ENCODE measurements at regions not wholly inside any gene's neighbourhood (a gene's known extent, or its start where the extent isn't known, plus 50 kb on each side); places are given as distances from the start of the nearest gene placed in this dataset.

GRCh38 chr1:243943671-243944428 lies 93.8 kb upstream of the AKT3 start:
- DNase-seq, result no peak

DNA sequence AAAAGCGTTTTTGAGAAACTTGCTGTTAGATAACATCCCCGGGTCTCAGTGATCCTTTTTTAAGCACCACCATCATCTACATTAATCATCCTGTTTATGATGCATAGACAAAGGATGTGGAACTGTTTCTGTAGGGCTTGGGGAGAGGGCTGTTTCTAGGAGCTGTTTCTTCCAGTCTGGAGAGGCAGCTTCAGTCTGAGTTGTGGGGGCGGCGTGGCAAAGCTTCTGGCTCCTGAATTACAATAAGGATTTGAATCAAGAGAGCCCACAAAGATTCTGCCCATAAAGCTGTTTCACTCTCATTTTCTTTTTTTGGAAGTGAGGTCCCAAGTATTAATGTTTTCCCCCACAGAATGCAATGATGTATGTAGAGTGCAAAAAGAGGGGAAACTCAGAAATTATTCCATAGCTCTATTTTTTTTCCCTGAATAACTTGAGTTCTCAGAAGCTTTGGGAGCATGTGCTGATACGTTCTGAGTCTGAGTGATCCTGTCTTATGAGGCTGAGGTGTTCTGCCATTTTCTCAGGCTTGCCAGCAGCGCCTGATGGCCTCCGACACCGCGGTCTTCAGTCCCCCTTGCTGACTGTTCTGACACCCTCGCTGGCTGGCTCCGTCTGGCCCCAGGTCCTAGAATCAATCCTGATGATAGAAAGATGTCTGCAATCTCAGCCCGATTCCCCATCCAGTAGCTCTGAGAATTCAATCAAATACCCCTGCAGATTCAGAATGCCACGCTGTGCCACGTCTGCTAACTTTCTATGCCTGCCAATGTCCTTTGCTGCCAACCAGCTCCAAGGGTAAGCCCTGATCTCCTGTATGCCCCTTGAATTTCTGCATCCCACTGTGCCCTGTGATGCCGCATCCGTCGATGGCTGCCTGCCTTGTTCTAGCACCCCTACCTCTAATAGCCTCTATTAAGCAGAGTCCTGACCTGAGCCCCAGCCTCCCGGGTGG lies 92.4 kb upstream of the AKT3 start:
- no peak for DNase-seq

DNA sequence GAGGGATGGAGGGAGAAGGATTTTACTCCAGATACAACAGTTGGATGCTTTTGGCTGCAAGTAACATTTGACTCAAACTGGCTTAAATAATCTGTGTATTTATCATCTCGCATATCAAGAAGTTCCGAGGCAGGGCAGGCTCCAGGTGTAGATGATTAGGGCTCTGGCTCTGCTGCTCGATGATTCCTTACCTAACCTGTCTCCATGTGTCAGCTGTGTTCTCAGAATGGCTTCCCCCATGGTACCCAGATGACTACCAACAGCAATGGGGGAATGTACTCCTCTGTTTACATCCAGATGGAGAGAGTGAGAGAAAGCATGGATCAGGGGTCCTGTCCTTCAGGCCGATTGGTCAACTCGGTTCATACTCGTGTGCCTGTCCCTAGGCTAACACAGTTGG lies 90.4 kb upstream of the AKT3 start:
- no peak for DNase-seq

GRCh38 chr1:243939167-243939848 lies 89.3 kb upstream of the AKT3 start:
- DNase-seq, result peak; percentile 27

DNA sequence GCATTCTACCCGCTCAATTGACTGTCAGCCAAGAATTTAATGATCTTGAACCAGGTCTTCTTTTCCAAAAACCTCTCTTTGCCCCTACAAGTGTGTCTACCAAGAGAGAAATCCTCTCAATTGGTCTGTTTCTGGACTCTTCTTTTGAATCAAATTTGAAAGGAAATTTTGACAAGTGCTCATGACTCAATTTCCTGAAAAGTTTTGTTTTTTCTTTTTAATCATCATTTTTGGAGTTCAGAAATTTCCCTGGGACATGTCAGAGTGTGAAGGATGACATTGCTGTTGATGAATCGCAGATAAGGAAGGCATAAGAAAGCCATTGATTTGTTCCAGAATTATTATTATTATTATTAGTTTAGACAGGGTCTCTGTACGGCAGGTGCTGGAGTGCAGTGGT lies 88.2 kb upstream of the AKT3 start:
- no peak for DNase-seq

- no peak for DNase-seq
Measured at GRCh38 chr1:243933495-243933894, 83.5 kb upstream of the AKT3 start.

DNA sequence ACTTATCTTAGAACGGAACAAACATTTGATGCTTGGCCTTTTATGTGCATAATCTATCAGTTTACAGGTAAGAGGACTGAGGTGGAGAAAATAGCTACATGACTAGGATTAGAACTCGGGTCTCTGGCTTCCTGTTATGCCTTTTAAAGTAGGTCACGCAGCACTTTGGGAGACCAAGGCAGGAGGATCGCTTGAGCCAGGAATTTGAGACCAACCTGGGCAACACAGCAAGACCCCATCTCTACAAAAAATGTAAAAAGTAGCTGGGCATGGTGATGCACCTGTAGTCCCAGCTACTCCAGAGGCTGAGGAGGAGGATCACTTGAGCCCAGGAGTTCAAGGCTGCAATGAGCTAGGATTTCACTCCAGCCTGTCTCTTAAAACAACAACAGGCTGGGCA lies 81.9 kb upstream of the AKT3 start:
- no peak for DNase-seq

DNA sequence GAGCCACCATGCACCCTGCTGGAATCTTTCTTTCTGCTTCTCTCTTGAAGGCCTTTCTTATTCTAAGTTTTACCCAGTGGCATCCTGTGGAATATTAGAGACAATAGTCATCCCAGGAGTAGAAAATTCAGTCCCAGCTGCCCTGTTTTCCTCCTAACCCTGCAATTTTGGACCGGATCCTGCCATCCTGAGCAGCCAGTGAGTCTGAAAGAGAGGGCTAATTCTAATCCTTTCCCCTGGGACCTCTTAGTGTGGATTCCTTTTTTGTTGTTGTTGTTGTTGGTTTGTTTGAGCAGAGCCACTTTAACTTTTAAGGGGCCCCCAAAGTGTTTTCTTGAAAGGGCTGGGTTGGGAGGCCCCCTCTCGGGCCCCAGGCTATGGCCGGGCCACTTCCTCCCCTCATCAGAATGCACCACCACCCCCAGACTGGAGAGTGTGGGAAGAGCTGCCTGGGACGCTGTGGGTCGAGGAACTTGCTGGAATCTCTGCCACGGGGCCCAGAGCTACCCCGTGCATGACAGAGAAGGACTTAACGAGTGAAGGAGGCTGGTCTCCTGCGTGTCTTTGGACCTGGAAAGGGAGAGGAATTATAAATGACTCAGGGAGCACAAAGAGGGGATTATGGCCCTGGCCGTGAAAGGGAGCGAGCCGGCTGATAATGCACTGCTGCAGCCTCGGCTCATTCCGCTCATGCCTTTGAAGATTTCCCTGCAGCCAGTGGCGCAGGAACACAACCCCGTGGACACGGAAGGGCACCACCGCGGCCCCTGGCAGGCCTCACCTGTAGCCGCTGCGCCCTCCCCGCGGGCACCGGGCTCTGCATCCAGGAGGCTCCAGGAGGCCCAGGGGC lies 81.0 kb upstream of the AKT3 start:
- peak; percentile 10 for DNase-seq

DNA sequence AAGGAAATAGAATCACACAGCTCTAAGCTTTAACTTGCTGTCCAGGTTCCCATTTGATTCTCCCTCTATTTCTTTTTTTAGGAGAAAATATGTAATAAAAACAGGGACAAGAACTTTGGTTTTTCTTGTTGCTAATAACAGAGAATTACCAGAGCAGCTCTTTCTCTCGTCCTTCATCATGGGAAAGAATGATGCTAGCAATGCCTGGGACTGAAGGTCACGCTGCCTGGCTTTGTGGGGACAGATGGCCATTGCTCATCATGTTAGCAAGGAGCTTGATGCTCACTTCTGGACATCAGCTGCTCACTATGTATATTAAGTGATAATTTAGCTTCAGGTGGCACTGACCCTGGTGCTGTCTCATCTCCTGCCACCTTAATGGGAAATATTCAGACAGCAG lies 77.3 kb upstream of the AKT3 start:
- DNase-seq, result peak; percentile 32

GRCh38 chr1:243926803-243927245 lies 76.8 kb upstream of the AKT3 start:
- peak; percentile 98 for DNase-seq

DNA sequence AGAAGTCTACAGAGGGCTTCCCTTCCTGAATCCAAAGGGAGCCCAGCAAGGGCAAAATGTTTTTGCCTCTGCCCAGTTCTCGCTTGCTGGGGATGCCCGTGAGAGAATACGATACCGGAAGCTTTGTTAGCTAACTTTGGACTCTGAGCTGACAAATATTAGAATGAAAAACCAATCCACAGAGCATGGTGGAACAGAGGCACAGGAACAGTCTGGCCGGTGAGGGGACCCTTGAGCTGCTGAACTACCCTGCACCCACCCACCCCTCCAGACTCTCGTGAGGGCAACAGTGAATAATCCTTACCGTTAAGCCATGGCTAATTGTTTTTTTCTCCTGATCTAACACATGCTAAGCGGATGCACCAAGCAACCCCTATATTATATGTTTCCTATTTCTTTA lies 76.3 kb upstream of the AKT3 start:
- DNase-seq, result no peak

GRCh38 chr1:243924588-243925349 lies 74.7 kb upstream of the AKT3 start:
- DNase-seq, result peak; percentile 65

DNA sequence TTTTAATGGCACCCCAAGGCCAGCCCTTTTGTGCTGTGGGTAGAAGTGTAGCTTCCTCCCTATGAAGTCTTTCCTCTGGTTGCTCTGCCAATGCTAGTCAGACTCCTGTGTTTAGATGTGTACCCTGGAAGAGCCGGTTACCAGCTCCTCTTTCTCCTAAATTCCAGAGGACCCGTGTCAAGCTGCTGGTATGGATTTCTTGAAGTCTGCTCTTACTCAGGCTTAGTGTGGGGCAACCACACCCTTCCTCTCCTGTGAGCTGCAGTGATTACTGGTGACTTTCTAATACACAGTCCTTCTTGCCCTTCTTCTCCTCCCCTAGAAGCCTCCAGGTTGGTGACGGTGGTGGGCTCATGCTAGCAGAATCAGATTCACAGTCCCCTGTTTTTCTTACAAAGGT lies 74.1 kb upstream of the AKT3 start:
- DNase-seq, result peak; percentile 89

DNA sequence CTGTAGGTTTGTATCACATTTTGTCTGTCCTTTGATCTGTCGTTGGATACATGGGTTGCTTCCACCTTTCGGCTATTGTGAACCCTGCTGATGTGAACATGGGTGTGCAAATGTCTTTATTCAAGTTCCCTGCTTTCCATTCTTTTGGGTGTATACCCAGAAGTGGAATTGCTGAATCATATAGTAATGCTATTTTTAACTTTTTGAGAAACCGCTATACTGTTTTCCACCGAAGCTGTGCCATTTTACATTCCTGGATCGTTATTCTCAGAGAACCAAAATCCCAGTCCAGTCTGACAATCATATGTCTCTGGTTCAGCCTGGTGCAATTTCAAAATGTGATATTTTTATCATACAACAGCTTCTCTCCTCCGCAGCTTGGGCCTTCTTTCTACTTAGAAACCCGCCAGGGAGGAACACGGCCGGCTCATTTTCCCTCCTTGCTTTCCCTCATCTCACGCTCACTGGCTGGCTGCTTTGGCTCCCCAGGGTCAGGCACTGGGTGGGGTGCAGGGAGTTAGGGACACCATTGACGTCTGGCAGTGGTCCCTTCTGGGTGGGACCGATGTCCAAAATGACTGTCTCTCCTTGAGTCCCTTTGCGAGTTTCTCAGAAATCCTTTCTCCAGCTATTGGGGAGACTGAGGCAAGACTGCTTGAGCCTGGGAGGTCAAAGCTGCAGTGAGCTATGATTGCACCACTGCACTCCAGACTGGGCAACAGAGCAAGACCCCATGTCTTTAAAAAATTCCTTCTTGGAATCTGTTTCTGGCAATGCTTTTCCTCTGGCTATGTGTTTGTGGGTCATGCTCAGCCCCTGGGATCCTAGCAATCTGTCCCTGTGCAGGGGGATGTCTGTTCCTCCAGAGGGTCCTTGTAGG lies 73.5 kb upstream of the AKT3 start:
- no peak for DNase-seq

- DNase-seq, result no peak
Measured at GRCh38 chr1:243921111-243921510, 71.1 kb upstream of the AKT3 start.

- DNase-seq, result peak; percentile 59
Measured at GRCh38 chr1:243917863-243918565, 68.0 kb upstream of the AKT3 start.

- DNase-seq, result peak; percentile 94
Measured at GRCh38 chr1:243917177-243917862, 67.3 kb upstream of the AKT3 start.

DNA sequence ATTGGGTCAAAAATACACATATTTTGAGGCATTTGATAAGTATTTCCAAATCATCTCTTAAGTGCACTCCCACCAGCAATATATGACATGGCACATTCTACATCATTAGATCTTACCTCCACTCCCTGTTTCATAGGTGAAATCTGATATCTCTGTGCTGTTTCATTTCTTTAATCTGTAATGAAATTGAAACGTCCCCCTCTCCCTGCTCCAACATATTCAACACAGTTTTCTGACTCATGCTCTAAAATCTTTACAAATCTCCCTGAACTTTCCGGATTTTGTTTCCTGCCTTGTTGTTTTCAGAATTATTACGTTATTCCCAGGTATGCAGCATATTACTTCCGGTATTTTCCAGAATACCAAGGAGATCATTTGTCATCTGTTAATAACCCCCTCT lies 66.1 kb upstream of the AKT3 start:
- peak; percentile 43 for DNase-seq

DNA sequence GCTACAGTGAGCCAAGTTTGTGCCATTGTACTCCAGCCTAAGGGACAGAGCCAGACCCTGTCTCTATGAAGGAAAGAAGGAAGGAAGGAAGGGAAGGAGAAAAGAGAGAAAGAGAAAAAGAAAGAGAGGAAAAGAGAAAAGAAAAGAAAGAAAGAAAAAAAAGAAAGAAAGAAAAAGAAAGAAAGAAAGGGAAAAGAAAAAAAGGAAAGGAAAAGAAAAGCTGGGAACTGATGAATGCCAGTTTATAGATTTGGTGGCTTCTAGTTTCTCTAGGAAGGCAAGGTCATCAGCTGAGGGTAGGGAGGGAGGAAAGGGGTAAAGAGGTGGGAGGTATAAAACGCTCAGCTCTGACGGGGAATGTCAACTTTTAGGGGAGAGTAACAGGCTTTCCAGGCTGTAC lies 62.3 kb upstream of the AKT3 start:
- DNase-seq, result no peak

All from EL (cell line).